ENCODE measurements at regions not wholly inside any gene's neighbourhood (a gene's known extent, or its start where the extent isn't known, plus 50 kb on each side); places are given as distances from the start of the nearest gene placed in this dataset.

- TF ChIP-seq POLR2A (IDR thresholded peaks at IDR 0.05) (no peak), CTCF (IDR thresholded peaks at IDR 0.05) (no peak)
These were observed 147.9 kb downstream of the SERPINI1 start for GRCh38 chr3:167883452-167883851.
